HFF-Myc (cell line): ENCODE measurements at regions not wholly inside any gene's neighbourhood (a gene's known extent, or its start where the extent isn't known, plus 50 kb on each side); places are given as distances from the start of the nearest gene placed in this dataset.

Source experiments
- DNase-seq: peaks from one replicate; pipeline ENCODE4 v3.0.0-alpha.2; 2011; ENCODE audit warnings: low read depth; ENCODE audit errors: extremely low read depth
- H3K4me3 ChIP-seq: replicated peaks from 2 replicates; pipeline ENCODE4 v1.5.1; 2011; ENCODE audit warnings: low read depth, mild to moderate bottlenecking, control low read depth, low read length
- TF ChIP-seq, protein P1 (sequence below): IDR thresholded peaks from 2 replicates; pipeline ENCODE4 v1.5.1; 2012; ENCODE audit warnings: mild to moderate bottlenecking, low read depth, low read length, control low read depth; ENCODE audit errors: missing control alignments

DNA sequence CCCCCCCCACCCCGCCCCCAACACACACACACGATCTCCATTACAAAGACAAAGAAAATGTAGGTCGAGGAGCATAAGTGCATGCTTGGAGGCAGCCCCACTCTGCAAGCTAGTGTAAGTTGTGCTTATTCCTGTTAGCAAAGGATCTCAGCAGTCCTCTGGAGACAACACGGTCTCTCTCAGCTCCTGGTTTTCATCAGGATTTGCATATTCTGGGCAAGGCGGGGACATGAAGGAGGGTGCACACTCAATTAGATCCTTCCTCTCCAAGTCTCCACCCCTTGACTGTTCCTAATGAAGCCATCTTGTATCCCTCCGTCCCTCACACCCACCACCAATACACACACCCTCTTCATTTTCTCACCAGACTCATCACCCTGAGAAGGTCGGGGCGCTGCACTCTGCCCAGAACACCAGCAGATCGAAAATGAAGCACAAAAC is 63.8 kb downstream of the MRPL46 start:
- H3K4me3 ChIP-seq, result no peak overlapping the region
- no peak for DNase-seq
- TF ChIP-seq, protein P1, sequence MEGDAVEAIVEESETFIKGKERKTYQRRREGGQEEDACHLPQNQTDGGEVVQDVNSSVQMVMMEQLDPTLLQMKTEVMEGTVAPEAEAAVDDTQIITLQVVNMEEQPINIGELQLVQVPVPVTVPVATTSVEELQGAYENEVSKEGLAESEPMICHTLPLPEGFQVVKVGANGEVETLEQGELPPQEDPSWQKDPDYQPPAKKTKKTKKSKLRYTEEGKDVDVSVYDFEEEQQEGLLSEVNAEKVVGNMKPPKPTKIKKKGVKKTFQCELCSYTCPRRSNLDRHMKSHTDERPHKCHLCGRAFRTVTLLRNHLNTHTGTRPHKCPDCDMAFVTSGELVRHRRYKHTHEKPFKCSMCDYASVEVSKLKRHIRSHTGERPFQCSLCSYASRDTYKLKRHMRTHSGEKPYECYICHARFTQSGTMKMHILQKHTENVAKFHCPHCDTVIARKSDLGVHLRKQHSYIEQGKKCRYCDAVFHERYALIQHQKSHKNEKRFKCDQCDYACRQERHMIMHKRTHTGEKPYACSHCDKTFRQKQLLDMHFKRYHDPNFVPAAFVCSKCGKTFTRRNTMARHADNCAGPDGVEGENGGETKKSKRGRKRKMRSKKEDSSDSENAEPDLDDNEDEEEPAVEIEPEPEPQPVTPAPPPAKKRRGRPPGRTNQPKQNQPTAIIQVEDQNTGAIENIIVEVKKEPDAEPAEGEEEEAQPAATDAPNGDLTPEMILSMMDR, result no peak

DNA sequence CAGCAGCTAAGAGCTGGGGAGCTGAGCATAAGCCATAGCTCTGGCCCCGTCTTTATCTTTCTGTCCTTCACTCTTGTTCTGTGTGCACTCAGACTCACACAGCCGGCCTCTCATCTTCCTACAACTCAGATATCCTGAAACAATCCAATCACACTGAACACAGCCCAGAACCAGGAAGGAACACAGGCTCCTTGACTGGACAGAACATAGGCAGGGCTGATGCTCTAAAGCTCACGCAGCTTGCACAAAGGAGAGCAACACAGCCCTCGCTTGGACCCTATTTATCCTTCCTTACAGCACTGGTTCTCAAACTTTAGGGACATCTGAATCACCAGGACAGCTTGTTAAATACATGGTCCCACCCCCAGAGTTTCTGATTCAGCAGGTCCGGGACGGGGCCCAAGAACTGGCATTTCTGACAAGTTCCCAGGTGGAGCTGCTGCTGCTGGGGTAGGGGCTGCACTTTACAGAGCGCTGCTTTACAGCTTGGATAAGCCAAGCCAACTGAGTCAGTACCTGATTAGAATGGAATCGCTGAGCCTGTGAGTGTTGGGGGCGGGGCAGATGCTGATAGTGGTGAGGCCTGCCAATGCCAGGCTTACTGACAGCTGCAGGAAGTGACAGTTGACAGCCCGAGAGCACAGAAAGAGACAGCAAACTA is 65.1 kb downstream of the MRPL46 start:
- TF ChIP-seq, protein P1, result no peak
- H3K4me3 ChIP-seq, result no peak overlapping the region

GRCh38 chr15:88401251-88401995 is 65.8 kb downstream of the MRPL46 start:
- TF ChIP-seq, protein P1, result no peak
- H3K4me3 ChIP-seq, result no peak overlapping the region
- no peak for DNase-seq

More for the DNA sequence above, 65.1 kb downstream of the MRPL46 start:
- DNase-seq, result no peak

- no peak for DNase-seq
- no peak overlapping the region for H3K4me3 ChIP-seq
- TF ChIP-seq, protein P1, result no peak
These were observed 66.5 kb downstream of the MRPL46 start for GRCh38 chr15:88400591-88401250.

DNA sequence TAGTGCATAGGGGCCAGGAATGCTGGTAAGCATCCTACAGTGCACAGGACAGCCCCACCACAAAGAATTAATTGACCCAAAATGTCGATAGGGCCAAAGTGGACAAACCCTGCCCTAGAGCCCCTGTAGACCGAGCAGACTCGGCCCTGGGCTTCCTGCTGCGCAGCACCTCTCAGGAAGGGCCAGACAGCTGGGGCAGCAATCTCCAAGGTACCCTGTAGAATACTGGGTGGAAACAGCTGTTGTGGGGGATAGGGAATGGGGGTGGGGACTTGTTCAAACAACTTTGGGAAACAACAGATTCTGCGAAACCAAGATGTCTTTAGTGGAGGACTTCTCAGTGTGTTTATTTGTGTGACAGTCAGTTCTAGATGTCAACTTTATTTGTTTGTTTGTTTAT is 67.1 kb downstream of the MRPL46 start:
- no peak overlapping the region for H3K4me3 ChIP-seq
- no peak for DNase-seq
- TF ChIP-seq, protein P1, result no peak

GRCh38 chr15:88399021-88399685 is 68.0 kb downstream of the MRPL46 start:
- H3K4me3 ChIP-seq, result no peak overlapping the region
- TF ChIP-seq, protein P1, result no peak
- DNase-seq, result no peak
